Mucosa of descending colon (tissue), 3 donors: ENCODE measurements at regions not wholly inside any gene's neighbourhood (a gene's known extent, or its start where the extent isn't known, plus 50 kb on each side); places are given as distances from the start of the nearest gene placed in this dataset.

Experiments
- ATAC-seq: fragments of 200-7000 bp; cut with Tn5 transposase; one replicate; pipeline ENCODE4 v1.9.1; 2020; ENCODE audit warnings: mild to moderate bottlenecking, moderate library complexity
- DNase-seq, 3 donors: peaks; one replicate each; pipeline ENCODE4 v3.0.0-alpha.2; 2020
- H3K36me3 ChIP-seq: fragments of 200-600 bp; one replicate; pipeline ENCODE4 v1.8.0; 2021; ENCODE audit warnings: low read depth, mild to moderate bottlenecking
- H3K4me1 ChIP-seq: fragments of 200-600 bp; one replicate; pipeline ENCODE4 v1.8.0; 2021; ENCODE audit warnings: low read depth, mild to moderate bottlenecking
- H3K4me3 ChIP-seq: fragments of 200-600 bp; one replicate; pipeline ENCODE4 v1.8.0; 2021; ENCODE audit warnings: mild to moderate bottlenecking
- H3K9me3 ChIP-seq: fragments of 200-600 bp; one replicate; pipeline ENCODE4 v1.8.0; 2021; ENCODE audit warnings: mild to moderate bottlenecking
- CTCF ChIP-seq: fragments of 200-600 bp; IDR thresholded peaks from one replicate; pipeline ENCODE4 v1.8.0; 2022; ENCODE audit warnings: antibody characterized with exemption, mild to moderate bottlenecking
- intact Hi-C, 2 donors: fragments of 100-400 bp; cut with DNase I in 1 of 2; cut with micrococcal nuclease in 1 of 2; formaldehyde crosslinking; loops; one replicate each; pipeline versions ENCODE4 v1.11.0 to v1.11.1; 2022; cut with DNase I, micrococcal nuclease
- donor health status: DM: no; HTN: no; CAD: no; lungs with moderate emphysema.
- donor health status: DM: no; HTN: no; CAD: no.
- donor health status: DM: no; HTN: yes; CAD: no.

GRCh38 chr4:106704253-106704870 lies 331.8 kb downstream of the DKK2 start:
- intact Hi-C loops: no loop called here
- Histone ChIP-seq H3K9me3 (no peaks in the 10 kb centered on the region), H3K4me3 (no peak overlapping the region), H3K36me3 (no peaks in the 10 kb centered on the region), H3K4me1 (no peaks in the 10 kb centered on the region)
- TF ChIP-seq CTCF: no peak
- no peak for ATAC-seq
- no peak for DNase-seq

GRCh38 chr4:106700321-106700720 lies 331.7 kb upstream of the GIMD1 start:
- no peak for DNase-seq
- no peak for TF ChIP-seq CTCF
- H3K36me3 ChIP-seq: no peaks in the 10 kb centered on the region
- H3K4me1 ChIP-seq: no peaks in the 10 kb centered on the region
- intact Hi-C loops: no loop called here
- H3K9me3 ChIP-seq: no peaks in the 10 kb centered on the region
- ATAC-seq: no peak
- H3K4me3 ChIP-seq: no peak overlapping the region

- Histone ChIP-seq H3K4me3 (no peak overlapping the region), H3K36me3 (no peaks in the 10 kb centered on the region), H3K4me1 (no peaks in the 10 kb centered on the region), H3K9me3 (no peaks in the 10 kb centered on the region)
- TF ChIP-seq CTCF: no peak
- intact Hi-C loops: no loop called here
- DNase-seq (no peak), ATAC-seq (no peak)
Observed at GRCh38 chr4:106698621-106699195, 330.1 kb upstream of the GIMD1 start.

GRCh38 chr4:106695501-106696262 lies 327.1 kb upstream of the GIMD1 start:
- Histone ChIP-seq H3K4me1 (no peaks in the 10 kb centered on the region), H3K9me3 (no peaks in the 10 kb centered on the region), H3K36me3 (no peaks in the 10 kb centered on the region), H3K4me3 (no peak overlapping the region)
- no peak for TF ChIP-seq CTCF
- DNase-seq (no peak), ATAC-seq (no peak)
- intact Hi-C loops: no loop called here

- no peaks in the 10 kb centered on the region for H3K36me3 ChIP-seq
- no peak overlapping the region for H3K4me3 ChIP-seq
- intact Hi-C loops: no loop called here
- H3K4me1 ChIP-seq: no peaks in the 10 kb centered on the region
- DNase-seq (no peak), ATAC-seq (no peak)
- H3K9me3 ChIP-seq: no peaks in the 10 kb centered on the region
- no peak for TF ChIP-seq CTCF
Observed at GRCh38 chr4:106694232-106694631, 325.7 kb upstream of the GIMD1 start.
